HTR-8/SVneo (cell line): ENCODE measurements at regions not wholly inside any gene's neighbourhood (a gene's known extent, or its start where the extent isn't known, plus 50 kb on each side); places are given as distances from the start of the nearest gene placed in this dataset.

Source experiments
- DNase-seq: peaks from one replicate; pipeline ENCODE4 v3.0.0; 2011; ENCODE audit warnings: low spot score, mixed read lengths; ENCODE audit not compliant: insufficient read length
- FAIRE-seq: peaks from 2 replicates; lab custom pipeline; 2011; peaks lifted over from hg19 to GRCh38; lab: Jason Lieb, UNC

DNA sequence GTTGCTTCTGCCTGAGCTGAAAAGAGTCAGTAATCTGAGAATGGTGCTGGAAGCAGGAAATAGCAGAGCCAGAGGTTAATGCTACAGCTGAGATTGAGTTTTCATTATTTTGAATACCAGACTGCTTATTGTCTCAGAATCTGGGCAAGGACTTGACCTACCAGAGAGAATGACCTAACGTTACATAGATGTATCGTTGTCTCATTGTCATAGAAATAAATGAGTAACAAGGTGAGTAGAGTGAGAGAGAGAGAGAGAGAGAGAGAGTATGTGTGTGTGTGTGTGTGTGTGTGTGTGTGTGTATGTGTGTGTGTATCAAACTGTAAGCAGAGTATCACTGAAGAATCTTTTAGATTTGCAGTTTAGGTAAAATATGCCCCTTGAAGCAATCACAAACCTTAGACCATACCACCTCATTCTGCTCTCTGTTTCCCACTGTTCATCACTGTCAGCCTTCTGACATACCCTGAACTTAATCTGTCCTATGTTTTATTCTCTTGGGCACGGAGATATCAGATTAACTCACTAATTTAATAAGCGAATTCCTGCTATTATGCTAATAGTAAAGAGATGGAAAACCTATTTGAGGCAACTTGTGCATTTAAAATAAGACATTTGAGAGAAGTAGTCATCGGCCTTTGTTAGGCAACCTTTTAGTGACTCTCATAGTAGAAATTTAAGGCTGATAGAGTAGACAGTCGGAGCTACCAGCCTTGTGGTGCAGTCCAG is 87.8 kb downstream of the CYB561 start:
- DNase-seq (peak; percentile 53), FAIRE-seq (peak; percentile 96)

DNA sequence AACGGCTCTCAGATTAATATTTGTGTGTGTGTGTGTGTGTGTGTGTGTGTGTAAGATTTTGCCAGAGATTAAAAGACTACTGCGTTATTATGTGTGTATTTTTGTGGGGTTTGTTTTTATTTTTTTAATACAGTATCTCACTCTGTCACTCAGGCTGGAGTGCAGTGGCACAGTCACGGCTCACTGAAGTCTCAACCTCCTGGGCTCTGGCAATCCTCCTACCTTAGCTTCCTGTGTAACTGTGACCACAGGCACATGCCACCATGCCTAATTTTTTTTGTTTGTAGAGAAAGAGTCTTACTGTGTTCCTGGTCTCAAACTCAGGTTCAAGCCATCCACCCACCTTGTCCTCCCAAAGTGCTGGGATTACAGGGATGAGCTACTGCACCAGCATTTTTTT is 87.2 kb downstream of the CYB561 start:
- FAIRE-seq: no peak
- DNase-seq: no peak

DNA sequence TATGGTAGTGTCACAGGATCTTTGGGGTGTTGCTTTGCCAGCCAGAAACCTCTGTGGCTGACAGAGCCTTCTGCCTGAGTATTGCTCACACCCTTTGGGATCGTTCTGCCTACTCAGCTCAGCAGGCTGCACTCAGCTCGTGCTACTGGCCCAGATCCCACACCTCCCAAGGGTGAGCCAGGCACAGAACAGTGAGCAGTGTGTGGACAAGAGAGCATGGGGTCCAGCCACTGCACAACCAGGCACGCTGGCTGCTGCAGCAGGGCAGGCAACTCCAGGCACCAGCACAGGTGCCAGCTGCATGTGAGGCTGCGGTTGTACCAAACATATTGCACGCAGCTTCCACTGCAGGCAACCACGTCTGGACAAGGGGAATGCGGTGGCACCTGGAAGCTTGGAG is 84.9 kb downstream of the CYB561 start:
- FAIRE-seq (peak; percentile 69), DNase-seq (no peak)

DNA sequence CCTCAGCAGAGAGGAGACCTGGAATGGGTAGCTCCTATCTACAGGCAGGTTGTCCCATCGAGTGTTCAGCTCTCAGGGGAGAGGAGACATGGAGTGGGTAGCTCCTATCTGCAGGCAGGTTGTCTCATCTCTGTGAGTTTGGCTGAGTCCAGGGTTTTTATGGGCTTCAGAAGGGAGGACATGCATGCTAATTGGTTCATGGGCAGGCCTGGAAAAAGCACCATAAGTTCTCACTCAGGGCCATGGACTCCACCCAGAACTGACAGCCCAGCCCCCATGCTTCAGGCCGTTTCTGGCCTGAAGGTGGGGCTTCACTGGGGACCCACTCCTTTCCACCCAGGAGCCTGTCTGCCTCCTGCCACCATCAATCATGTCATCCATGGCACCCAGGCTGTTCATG is 84.0 kb downstream of the CYB561 start:
- FAIRE-seq: no peak
- DNase-seq: no peak

DNA sequence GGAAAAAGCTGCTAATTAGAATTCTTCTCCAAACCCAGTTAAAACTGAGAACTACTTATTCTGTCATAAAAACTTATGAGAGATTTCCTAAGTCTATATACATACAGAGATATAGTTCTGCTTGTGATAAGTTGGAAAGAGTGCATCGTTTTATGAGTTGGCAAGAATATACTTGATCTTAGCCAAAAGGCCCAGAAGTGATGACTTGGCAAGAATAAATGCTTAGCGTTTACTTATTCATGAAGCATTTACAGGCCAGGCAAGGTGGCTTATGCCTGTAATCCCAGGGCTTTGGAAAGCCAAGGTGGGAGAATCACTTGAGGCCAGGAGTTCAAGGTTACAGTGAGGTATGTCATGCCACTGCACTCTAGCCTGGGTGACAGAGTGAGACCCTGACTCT is 81.7 kb downstream of the CYB561 start:
- FAIRE-seq (no peak), DNase-seq (no peak)

DNA sequence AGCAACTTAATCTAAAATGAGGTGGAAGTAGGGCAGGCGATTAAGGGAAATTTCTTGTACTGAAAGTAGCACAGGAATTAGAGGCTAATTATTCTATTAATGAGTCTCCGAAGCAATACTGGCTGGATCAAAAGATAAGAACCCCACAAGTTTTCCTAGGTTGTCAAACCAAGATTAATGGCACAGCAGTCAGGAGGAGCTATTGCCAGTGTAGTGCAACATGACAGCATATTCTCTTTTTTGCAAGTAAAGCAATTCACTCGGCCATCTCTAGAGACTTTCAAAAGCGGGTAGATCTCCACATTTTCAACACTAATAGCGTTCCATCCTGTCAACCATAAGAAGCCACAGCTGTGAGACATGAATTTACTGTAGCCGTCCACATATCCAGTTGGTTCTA is 81.2 kb downstream of the CYB561 start:
- DNase-seq (no peak), FAIRE-seq (no peak)

DNA sequence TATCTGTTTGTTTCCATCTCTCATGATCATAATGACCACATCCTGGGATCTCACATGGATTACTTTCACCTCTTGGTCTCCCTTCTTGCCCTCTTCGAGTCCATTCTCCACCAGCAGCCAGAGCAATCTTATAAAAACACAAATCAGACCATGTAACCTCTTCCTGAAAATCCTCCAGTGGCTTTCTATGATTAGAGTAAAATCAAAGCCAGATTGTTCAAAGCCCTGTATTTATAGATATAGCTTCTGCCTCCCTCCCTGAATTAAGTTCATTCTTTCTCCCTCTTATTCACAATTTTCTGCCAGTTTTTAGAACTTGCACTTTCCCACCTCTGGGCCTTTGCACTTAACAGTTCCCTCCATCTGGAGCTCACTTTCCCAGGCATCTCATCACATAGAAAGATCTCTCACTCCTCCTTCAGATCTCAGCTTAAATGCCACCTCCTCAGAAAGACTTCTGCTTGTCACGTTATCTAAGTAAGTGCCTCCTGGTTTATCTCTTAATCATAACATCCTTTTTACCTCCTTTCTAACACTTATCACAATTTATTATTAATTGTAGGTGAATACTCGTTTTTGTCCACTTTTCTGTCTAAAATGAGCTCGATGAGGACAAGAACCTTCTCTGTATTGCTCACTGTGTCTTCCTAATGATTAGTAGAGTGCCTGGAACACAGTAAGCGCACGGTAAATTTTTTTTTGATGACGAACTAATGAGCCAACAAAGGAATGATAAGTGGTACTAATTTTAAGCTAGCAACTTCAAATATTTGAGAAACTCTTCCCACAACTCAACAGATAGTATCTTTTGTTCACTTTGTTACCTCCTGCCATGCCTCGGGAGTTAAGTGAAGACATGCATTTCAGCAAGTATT is 80.5 kb downstream of the CYB561 start:
- no peak for DNase-seq
- FAIRE-seq: no peak

DNA sequence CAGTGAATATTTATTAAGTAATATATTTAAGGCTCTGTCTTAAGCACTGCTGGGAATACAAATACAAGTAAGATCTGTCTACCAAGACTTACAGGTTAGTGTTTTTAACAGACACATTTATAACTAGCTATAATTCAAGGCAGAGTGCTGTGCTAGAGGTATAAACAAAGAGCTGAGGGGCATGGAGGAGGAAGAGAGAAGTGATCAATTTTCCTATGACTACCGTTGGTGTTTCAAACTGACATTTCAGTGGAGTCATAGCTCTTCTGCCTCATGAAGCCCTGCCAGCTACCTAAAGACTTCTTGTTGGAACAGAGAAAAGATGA is 79.9 kb downstream of the CYB561 start:
- FAIRE-seq (no peak), DNase-seq (no peak)

DNA sequence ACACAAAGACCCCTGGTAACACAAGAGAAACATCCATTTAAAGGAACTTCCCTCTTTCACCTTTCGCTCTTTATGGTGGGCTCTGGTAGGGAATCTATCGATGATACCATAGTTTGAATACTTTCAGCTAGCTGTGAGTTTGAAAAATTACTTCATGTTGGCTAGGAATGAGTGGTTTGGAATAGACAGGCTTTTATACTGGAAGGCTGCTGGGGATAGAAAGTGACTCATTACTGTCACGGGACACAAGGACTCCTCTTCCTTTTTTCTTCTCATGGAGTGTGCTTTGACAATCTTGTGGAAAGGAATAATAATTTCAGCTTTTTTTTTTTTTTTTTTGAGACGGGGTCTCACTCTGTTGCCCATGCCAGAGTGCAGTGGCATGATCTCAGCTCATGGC is 76.9 kb downstream of the CYB561 start:
- FAIRE-seq: no peak
- no peak for DNase-seq

DNA sequence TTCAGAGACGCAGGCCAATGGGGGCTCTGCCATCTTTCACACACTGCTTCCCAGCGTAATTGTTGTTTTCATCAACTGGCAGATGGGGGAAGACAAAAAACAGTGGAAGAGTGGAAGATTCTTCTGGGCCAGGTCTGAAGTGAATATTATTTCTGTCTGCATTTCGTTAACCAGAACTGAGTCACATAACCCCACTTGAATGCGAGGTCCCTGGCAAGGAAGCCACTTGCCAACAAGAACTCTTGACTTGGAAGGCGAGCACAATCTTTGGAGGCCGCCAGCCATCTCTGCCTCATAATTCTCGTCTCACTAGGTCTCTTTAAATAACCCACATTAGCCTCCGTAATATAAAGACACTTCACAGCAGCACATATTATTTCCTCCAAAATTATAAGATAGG is 75.4 kb downstream of the CYB561 start:
- DNase-seq: no peak
- FAIRE-seq: no peak

DNA sequence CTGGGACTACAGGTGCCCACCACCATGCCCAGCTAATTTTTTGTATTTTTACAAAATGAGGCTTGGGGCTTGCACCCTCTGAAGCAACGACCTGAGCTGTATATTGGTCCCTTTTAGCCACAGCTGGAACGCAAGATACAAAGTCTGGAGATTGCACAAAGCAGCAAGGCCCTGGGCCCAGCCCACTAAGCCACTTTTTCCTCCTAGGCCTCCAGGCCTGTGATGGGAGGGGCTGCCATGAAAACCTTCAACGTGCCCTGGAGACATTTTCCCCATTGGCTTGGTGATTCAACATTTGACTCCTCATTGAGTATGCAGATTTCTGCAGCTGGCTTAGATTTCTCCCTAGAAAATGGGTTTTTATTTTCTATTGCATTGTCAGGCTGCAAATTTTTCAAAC is 69.2 kb downstream of the CYB561 start:
- FAIRE-seq (no peak), DNase-seq (no peak)

DNA sequence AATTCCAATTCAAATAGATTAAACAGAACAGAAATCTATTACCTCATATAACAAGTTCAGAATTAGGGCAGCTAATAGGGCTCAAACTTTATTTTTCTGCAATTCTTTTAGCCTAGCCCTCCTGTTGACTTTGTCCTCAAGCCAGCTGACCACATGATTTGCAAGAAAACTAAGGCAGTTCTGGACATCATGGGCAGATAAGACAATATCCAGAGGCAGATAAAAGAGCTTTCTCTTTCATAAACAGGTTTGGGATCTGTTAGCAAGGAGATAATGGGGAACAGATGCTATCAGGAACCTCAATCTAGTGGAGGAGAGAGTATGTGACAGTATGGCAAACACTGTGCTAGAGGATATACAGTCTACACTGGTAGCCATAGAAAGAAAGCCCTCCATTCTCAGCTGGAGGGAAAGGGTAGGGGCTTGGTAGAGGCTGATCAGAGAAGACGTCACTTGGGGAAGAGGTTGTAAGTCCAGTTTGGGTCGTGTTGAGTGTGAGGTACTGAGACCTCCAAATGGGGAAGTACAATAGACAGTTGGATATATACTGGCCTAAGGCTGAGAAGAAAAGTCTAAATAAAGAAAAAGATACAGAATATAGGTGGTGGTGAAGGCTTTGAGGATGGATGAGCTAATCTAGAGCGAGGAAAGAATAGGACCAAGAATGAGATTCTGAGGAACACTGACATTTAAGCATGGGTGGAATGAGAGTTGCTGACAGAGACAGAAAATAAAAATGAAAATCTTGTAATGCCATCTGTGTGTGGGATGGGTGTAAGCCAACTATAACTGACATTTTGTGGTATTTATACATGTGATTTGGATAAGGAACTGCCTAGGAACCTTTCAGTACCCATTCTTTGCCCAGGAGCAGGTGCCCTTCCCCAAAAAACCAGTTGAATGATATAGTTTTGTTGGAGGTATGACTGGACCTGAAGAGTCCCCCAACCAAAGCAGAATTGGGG is 67.4 kb downstream of the CYB561 start:
- FAIRE-seq (no peak), DNase-seq (no peak)

DNA sequence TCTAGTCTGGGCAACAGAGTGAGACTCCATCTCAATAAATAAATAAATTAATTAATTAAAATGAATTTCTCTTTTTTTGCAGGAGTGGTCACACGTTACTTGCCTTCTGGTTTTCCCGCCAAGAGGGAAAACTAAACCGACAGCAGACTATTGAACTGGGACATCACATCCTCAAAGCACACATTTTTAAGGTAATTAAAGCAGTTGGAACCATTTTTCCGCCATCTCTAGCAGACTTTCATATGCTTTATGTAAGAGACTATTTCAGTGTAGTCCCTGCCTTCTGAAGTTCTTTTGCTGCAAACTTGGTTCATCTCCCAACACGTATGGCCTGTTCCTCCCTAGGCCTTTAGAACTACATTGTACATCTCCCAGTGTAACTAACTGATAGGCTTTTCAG is 66.5 kb downstream of the CYB561 start:
- DNase-seq (no peak), FAIRE-seq (peak; percentile 92)

DNA sequence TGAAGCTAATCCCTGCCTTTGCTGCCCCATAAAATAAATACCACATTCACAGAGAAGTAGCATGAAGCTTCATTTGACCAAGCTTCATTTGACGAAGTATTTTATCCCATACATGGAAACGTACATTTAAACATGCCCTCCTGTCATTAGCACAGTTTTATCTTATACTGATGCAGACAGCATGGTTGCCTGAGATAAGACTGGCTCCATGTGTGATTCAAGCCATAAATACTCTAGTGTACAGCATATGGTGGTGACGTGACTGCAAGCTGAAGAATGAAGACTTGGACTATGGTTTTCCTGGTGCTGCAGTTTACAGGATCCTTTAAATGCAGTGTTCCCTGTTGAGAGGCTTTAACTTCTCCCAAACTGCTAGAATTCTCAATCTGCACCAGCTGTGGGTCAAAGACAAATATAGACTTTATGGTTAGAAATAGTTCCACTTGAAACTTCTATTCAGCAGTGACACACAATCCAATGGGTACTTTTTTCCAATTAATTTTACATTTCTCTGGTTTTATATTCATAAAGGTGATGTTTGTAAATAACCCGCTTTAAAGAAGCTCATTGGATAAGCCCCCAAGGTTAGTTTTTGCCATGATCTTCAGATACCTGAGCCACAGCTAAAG is 64.9 kb downstream of the CYB561 start:
- DNase-seq: no peak
- peak; percentile 38 for FAIRE-seq

DNA sequence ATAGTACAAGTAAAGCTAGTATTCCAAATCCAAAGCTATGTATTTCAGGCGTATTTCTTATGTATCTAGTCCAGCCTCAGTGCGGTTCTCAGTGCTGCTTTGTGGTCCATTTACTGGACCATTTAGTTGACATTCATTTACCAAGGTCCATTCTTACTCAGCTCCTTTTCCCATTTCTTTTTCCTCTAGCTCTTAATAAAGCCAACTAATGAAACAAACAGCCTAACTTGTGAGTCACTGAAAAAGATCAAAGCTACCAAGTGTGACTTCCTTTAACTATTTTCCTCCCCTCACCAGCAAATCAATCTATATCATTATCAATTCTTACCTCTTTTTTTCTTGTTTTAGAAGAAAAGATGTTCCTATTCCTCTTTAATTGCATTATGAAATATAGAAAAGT is 64.0 kb downstream of the CYB561 start:
- FAIRE-seq: no peak
- no peak for DNase-seq
